HG03378 (cell line): ENCODE measurements at regions not wholly inside any gene's neighbourhood (a gene's known extent, or its start where the extent isn't known, plus 50 kb on each side); places are given as distances from the start of the nearest gene placed in this dataset.
"Not testable (repeated sequence)": the region's sequence is repeated elsewhere in the genome, so short reads cannot be mapped to it uniquely, and the experiment has no call there.

ENCODE experiments used
- ATAC-seq: cut with Tn5 transposase; IDR thresholded peaks from one replicate; pipeline ENCODE4 v1.9.1; 2021; ENCODE audit warnings: mild to moderate bottlenecking, moderate library complexity; ENCODE audit not compliant: unreplicated experiment

DNA sequence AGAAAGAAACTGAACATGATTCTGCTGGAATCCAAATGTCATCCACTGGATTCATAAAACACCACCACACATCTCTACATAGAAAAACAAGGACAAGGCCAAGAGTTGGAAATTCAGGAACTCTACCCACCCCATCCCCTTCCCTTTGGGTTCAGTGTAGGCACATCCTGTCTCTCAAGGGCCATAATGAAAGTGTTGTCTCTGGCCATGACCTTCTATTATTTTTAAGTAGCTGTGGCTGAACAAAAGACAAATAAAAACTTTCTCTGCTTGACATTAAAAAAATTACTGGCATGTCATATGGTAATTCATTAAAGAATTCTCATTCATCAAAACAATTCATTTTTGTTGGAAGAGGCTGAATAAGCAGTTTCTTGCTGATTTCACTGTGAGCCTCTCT lies 54.9 kb upstream of the ZBTB18 start:
- ATAC-seq, result no peak

DNA sequence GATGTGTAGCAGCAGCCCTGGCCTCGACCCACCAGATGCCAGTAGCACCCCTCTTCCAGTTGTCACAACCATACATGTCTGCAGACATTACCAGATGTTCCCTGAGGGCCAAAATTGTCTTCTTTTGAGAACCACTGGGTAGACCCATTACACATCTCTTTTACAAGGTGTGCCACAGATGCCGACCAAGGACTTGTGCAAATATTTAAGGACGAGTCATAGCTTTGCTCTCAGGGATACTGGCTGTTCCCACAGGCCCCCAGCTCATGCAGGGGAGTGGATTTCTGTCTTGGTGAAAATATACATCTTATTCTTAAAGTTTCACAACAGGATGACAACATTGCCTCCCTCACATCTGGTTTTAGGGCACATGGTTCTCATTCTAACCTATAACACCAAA lies 59.4 kb upstream of the ZBTB18 start:
- ATAC-seq, result no peak

DNA sequence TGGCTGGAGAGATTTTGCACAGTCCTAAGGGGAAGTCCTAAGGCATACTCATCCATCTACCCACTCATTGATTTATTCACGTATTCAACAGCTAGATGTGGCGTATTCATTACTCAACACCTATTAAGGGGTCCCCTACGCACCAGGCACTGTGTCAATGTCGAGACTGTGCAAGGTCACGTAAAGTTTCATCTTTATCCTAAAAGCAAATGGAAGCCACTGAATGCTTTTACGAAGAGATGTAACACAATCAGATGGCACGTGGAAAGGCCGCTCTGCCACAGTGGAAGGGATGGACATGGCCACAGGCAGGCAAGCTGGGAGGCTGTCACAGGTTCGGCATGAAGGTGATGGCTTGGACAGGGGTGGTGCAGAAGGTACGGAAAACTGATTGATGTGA lies 66.3 kb upstream of the ZBTB18 start:
- no peak for ATAC-seq

DNA sequence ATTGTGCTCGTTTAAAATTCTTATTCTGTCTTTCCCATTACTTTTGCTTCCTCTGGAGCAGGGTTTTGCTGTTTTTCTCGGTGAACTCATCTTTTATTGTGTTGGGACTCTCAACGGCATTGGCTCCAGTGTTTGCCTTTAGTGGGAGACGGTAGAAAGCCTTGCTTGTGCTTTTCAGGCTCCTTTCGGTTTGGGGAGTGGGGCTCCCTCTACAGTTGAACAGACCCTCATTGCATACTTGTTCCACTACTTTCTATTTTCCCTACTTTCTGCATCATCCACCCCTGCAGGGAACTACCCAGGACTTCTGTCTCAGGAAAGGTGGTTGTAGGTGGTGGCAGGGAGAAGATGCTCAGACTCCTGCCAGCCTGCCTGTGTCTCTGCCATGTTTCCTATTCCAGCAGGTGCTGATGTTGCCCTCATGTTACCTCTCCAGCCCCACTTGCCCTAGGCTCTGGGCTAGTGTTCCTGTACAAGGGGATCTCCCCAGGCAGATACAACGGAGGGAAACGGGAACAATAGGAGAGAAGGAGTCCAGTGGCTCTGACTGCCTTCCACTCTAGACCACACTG lies 68.5 kb upstream of the ZBTB18 start:
- ATAC-seq, result no peak

DNA sequence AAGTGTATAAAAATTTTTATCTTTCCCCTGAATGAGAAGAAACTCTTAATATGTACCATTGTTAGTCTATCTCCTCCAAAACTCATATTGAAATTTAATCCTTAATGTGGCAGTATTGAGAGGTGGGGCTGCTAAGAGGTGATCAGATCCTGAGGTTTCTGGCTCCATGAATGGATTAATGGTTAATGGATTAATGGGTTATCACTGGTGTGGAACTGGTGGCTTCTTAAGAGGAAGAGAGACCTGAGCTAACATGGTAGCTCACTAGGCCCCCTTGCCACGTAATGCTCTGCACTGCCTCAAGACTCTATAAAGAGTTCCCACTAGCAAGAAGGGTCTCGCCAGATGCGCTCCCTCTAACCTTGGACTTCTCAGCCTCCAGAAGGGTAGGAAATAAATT lies 70.6 kb upstream of the ZBTB18 start:
- ATAC-seq, result no peak

- no peak for ATAC-seq
Observed at GRCh38 chr1:243980071-243980470, 71.0 kb upstream of the ZBTB18 start.

DNA sequence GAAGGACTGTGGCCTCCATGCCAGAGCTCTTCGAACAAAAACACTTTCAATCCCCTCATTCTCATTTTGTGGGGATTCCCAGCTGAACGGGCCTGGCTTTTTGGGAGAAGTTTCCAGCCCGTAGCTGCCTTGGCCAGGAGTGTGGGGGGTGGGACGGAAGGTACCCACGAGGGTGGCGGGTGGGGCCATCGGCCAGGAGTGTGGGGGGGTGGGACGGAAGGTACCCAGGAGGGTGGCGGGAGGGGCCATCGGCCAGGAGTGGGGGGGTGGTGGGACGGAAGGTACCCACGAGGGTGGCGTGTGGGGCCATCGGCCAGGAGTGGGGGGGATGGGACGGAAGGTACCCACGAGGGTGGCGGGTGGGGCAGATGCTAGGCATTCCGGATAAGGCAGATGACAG lies 71.7 kb upstream of the ZBTB18 start:
- no peak for ATAC-seq

DNA sequence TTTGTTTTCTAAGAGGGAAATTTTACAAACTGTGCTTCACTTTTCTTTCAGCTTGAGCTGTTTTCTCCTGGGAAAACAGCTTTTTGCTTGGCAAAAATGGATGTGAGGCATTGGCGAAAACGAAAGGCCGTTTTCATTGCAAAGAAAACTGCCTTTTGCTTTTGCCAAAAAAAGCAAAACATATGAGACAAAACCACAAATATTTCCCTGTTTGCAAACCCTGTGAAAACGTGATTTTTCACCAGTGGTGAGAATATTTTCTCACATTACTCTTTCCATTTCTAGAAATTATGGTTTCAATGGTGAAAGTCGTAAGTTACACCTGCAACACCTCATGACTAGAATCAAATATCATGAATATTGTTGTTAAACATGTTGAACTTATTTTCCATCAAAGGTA lies 74.0 kb upstream of the ZBTB18 start:
- no peak for ATAC-seq

- no peak for ATAC-seq
Observed at GRCh38 chr1:243974451-243975292, 76.4 kb upstream of the ZBTB18 start.

- no peak for ATAC-seq
Observed at GRCh38 chr1:243973169-243973568, 77.9 kb upstream of the ZBTB18 start.

GRCh38 chr1:243970077-243970476 lies 81.0 kb upstream of the ZBTB18 start:
- ATAC-seq, result no peak

GRCh38 chr1:243968413-243968812 lies 82.7 kb upstream of the ZBTB18 start:
- ATAC-seq, result no peak

DNA sequence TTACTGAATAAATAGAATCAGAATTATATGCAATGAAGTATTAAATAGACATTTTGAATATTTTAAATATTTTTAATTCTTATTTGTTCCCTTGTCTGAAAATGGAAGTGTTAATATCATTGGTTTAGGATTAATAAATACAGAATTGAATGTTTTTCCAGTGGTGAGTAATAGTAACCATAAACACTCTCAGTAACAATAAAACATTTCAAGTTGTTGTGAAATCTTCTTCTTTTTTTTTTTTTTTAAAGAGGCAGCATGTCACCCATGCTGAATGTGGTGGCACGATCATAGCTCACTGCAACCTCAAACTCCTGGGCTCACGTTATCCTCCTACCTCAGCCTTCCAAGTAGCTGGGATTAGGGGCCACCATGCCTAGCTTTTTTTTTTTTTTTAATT lies 86.2 kb upstream of the ZBTB18 start:
- ATAC-seq, result no peak

- ATAC-seq, result no peak
Observed at GRCh38 chr1:243963571-243963970, 87.5 kb upstream of the ZBTB18 start.

- no peak for ATAC-seq
Observed at GRCh38 chr1:243962541-243962940, 88.5 kb upstream of the ZBTB18 start.

- no peak for ATAC-seq
Observed at GRCh38 chr1:243959998-243960397, 91.1 kb upstream of the ZBTB18 start.

DNA sequence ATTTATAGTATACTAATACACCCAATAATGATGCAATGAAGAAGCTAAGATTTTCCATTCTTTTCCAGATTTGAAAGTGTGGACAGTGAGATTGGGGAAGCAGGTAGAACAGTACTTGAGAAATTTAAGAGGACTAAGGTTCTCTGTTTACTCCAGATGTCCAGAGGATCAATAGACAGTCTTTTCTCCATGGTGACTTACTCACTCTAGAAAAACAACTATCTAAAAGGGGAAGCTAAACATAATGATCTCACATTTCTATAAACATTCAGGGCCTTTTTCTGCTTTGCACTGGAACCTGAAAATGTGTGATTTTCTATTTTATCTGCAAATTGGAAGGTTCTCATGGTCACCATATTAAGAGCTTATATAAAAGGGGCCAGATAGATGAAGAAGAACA lies 93.9 kb upstream of the ZBTB18 start:
- ATAC-seq, result no peak

DNA sequence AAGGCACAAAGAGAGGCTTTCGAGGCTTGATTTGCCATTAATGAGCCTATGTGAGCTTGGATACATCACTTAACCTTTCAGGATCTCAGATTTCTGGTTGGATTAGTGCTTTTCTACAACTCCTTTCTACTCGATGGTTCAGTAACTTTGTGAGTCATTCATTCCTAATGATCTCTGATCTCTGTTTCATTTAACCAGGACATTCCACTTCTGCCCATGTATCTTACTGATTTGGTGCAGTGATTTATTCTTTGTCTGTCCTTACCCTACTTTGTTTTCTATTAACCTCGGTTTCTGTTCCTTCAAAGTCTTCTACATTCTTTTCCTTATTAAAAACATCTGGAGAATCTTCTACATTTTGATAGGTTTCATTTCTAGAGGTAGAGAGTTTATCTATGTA lies 94.6 kb upstream of the ZBTB18 start:
- ATAC-seq, result no peak

DNA sequence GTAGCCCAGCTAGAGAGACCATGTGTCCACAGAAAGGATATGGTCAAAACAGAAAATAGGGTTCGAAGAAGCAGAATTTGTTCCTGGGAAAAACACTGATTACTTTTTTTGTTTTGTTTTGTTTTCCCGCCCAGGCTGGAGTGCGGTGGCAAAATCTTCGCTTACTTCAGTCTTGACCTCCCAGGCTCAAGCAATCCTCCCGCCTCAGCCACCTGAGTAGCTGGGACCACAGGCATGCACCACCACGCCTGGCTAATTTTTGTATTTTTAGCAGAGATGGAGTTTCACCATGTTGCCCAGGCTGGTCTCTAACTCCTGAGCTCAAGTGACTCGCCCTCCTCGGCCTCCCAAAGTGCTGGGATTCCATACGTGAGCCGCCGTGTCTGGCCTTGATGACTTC lies 99.9 kb upstream of the ZBTB18 start:
- not testable (repeated sequence) for ATAC-seq

GRCh38 chr1:243950166-243950565 lies 100.1 kb upstream of the AKT3 start:
- no peak for ATAC-seq

GRCh38 chr1:243946946-243947345 lies 96.9 kb upstream of the AKT3 start:
- no peak for ATAC-seq

GRCh38 chr1:243946253-243946652 lies 96.2 kb upstream of the AKT3 start:
- ATAC-seq, result no peak

GRCh38 chr1:243945727-243946126 lies 95.7 kb upstream of the AKT3 start:
- no peak for ATAC-seq
